ENCODE measurements at regions not wholly inside any gene's neighbourhood (a gene's known extent, or its start where the extent isn't known, plus 50 kb on each side); places are given as distances from the start of the nearest gene placed in this dataset.

DNA sequence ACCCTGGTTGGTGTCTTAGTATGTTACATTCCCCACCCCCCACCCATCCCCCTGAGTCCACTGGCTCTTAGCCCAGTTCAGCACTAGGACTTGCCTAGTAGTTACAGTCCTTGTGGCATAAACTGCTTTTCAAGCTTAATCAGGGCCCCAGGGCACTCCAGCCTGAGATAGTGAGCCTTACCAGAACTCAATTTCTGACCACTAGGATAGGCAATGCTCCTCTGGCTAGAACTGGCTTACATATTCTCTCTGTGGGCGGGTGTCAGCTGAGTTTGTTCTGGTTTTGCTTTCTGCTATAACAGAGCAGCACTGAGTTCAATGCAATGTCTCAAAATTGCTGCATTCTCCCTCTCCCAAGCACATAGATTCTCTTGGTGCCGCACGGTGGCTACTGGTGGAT is 391.4 kb upstream of the DIPK2B start:
- TF ChIP-seq, protein P1, sequence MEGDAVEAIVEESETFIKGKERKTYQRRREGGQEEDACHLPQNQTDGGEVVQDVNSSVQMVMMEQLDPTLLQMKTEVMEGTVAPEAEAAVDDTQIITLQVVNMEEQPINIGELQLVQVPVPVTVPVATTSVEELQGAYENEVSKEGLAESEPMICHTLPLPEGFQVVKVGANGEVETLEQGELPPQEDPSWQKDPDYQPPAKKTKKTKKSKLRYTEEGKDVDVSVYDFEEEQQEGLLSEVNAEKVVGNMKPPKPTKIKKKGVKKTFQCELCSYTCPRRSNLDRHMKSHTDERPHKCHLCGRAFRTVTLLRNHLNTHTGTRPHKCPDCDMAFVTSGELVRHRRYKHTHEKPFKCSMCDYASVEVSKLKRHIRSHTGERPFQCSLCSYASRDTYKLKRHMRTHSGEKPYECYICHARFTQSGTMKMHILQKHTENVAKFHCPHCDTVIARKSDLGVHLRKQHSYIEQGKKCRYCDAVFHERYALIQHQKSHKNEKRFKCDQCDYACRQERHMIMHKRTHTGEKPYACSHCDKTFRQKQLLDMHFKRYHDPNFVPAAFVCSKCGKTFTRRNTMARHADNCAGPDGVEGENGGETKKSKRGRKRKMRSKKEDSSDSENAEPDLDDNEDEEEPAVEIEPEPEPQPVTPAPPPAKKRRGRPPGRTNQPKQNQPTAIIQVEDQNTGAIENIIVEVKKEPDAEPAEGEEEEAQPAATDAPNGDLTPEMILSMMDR (IDR thresholded peaks at IDR 0.05), result no peak
- no peak for TF ChIP-seq SIN3A (IDR thresholded peaks at IDR 0.05; ENCODE audit: borderline replicate concordance, insufficient read depth, low read depth, low read length)
- TF ChIP-seq POLR2AphosphoS5 (IDR thresholded peaks at IDR 0.05; ENCODE audit: low read depth, low read length), result no peak
- TF ChIP-seq, protein P2, sequence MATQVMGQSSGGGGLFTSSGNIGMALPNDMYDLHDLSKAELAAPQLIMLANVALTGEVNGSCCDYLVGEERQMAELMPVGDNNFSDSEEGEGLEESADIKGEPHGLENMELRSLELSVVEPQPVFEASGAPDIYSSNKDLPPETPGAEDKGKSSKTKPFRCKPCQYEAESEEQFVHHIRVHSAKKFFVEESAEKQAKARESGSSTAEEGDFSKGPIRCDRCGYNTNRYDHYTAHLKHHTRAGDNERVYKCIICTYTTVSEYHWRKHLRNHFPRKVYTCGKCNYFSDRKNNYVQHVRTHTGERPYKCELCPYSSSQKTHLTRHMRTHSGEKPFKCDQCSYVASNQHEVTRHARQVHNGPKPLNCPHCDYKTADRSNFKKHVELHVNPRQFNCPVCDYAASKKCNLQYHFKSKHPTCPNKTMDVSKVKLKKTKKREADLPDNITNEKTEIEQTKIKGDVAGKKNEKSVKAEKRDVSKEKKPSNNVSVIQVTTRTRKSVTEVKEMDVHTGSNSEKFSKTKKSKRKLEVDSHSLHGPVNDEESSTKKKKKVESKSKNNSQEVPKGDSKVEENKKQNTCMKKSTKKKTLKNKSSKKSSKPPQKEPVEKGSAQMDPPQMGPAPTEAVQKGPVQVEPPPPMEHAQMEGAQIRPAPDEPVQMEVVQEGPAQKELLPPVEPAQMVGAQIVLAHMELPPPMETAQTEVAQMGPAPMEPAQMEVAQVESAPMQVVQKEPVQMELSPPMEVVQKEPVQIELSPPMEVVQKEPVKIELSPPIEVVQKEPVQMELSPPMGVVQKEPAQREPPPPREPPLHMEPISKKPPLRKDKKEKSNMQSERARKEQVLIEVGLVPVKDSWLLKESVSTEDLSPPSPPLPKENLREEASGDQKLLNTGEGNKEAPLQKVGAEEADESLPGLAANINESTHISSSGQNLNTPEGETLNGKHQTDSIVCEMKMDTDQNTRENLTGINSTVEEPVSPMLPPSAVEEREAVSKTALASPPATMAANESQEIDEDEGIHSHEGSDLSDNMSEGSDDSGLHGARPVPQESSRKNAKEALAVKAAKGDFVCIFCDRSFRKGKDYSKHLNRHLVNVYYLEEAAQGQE (IDR thresholded peaks at IDR 0.05; ENCODE audit: insufficient read depth in 1 of 2, low read depth in 2 of 2, low read length in 1 of 2), result no peak
- no peak for TF ChIP-seq TCF7L2 (IDR thresholded peaks at IDR 0.05; ENCODE audit: low read depth, low read length)

Measured in Panc1 (cell line).